Thyroid gland (tissue), 4 donors: ENCODE measurements at regions not wholly inside any gene's neighbourhood (a gene's known extent, or its start where the extent isn't known, plus 50 kb on each side); places are given as distances from the start of the nearest gene placed in this dataset.

Experiments used
- CTCF ChIP-seq, 6 experiments: fragments of 200-600 bp in 3 of 6; fragments of 450-650 bp in 3 of 6; sonication (generic) in 3 of 6; IDR thresholded peaks; one replicate each; pipeline ENCODE4 v1.5.1; 2016 to 2019; ENCODE audit warnings: antibody characterized with exemption in 6 of 6, mild to moderate bottlenecking in 2 of 6, inconsistent platforms in 1 of 6, moderate library complexity in 1 of 6
- POLR2A ChIP-seq, 2 donors: fragments of 450-650 bp; IDR thresholded peaks; one replicate each; pipeline ENCODE4 v1.6.1; 2017; ENCODE audit warnings: antibody characterized with exemption in 2 of 2, mild to moderate bottlenecking in 2 of 2, moderate library complexity in 1 of 2

DNA sequence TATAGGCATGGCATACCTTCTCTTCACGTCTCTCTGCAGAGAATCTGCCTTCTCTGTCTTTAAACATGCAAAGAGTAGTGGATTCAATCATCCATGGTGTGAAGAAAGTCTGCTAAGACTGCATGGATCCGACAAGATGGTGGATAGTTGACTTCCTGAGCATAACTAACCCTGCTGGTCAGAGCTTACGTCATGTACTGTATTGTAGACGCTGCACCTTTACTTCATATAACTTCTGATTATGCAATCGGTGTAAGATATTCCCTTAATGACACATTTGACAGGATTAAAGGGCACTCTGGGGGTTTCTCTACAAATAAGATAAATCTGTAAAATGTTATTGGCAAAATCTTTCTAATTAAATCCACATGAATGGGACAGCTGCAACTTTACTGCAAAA lies 240.3 kb upstream of the NREP start:
- TF ChIP-seq CTCF (IDR thresholded peaks at IDR 0.05): no peak
- no peak for TF ChIP-seq POLR2A (IDR thresholded peaks at IDR 0.05)
